Right atrium auricular region (tissue), 2 donors: ENCODE measurements at regions not wholly inside any gene's neighbourhood (a gene's known extent, or its start where the extent isn't known, plus 50 kb on each side); places are given as distances from the start of the nearest gene placed in this dataset.

Experiments
- DNase-seq: peaks from one replicate; pipeline ENCODE4 v3.0.0-alpha.2; 2019; ENCODE audit warnings: low spot score
- H3K27ac ChIP-seq, 2 donors: fragments of 200-600 bp; sonication (generic); 1 replicate in 1 of 2; 2 replicates in 1 of 2; pipeline ENCODE4 v1.5.1; 2016 to 2019
- H3K27me3 ChIP-seq, 2 donors: fragments of 200-600 bp; sonication (generic); one replicate each; pipeline versions ENCODE4 v1.5.1 to v1.6.0; 2017 to 2019
- H3K36me3 ChIP-seq: fragments of 200-600 bp; sonication (generic); one replicate; pipeline ENCODE4 v1.5.1; 2016
- H3K4me1 ChIP-seq, 2 donors: fragments of 200-600 bp; sonication (generic); one replicate each; pipeline versions ENCODE4 v1.5.1 to v1.6.0; 2017 to 2019
- H3K4me3 ChIP-seq, 2 donors: fragments of 200-600 bp; sonication (generic); 1 replicate in 1 of 2; 2 replicates in 1 of 2; pipeline ENCODE4 v1.5.1; 2017 to 2019; ENCODE audit warnings: mild to moderate bottlenecking in 1 of 2, moderate library complexity in 1 of 2
- H3K9me3 ChIP-seq, 2 donors: fragments of 200-600 bp; sonication (generic); one replicate each; pipeline ENCODE4 v1.5.1; 2019
- CTCF ChIP-seq, 2 donors: fragments of 200-600 bp; sonication (generic); IDR thresholded peaks; one replicate each; pipeline ENCODE4 v1.5.1; 2019; ENCODE audit warnings: antibody characterized with exemption in 2 of 2

GRCh38 chr11:82076126-82076525 is 657.5 kb downstream of the FAM181B start:
- DNase-seq = no peak
- Histone ChIP-seq H3K27ac (no peak overlapping the region), H3K9me3 (no peaks in the 10 kb centered on the region), H3K36me3 (no peaks in the 10 kb centered on the region), H3K4me3 (no peak overlapping the region), H3K4me1 (no peaks in the 10 kb centered on the region), H3K27me3 (no peaks in the 10 kb centered on the region)
- no peak for TF ChIP-seq CTCF (IDR thresholded peaks at IDR 0.05)

GRCh38 chr11:82059505-82059904 is 674.2 kb downstream of the FAM181B start:
- no peak for TF ChIP-seq CTCF (IDR thresholded peaks at IDR 0.05)
- no peak for DNase-seq
- no peak overlapping the region for H3K4me3 ChIP-seq
- H3K36me3 ChIP-seq = no peaks in the 10 kb centered on the region
- H3K27me3 ChIP-seq = no peaks in the 10 kb centered on the region
- no peaks in the 10 kb centered on the region for H3K4me1 ChIP-seq
- H3K9me3 ChIP-seq = no peaks in the 10 kb centered on the region
- no peak overlapping the region for H3K27ac ChIP-seq

- no peak for TF ChIP-seq CTCF (IDR thresholded peaks at IDR 0.05)
- Histone ChIP-seq H3K36me3 (no peaks in the 10 kb centered on the region), H3K4me1 (no peaks in the 10 kb centered on the region), H3K27ac (no peak overlapping the region), H3K27me3 (no peaks in the 10 kb centered on the region), H3K9me3 (no peaks in the 10 kb centered on the region), H3K4me3 (no peak overlapping the region)
- DNase-seq = no peak
Measured at GRCh38 chr11:82056450-82056849, 677.2 kb downstream of the FAM181B start.

GRCh38 chr11:82049199-82049598 is 684.5 kb downstream of the FAM181B start:
- Histone ChIP-seq H3K36me3 (no peaks in the 10 kb centered on the region), H3K4me3 (no peak overlapping the region), H3K27me3 (no peaks in the 10 kb centered on the region), H3K4me1 (no peaks in the 10 kb centered on the region), H3K9me3 (no peaks in the 10 kb centered on the region), H3K27ac (no peak overlapping the region)
- no peak for DNase-seq
- no peak for TF ChIP-seq CTCF (IDR thresholded peaks at IDR 0.05)

- no peaks in the 10 kb centered on the region for H3K36me3 ChIP-seq
- no peaks in the 10 kb centered on the region for H3K4me1 ChIP-seq
- H3K9me3 ChIP-seq = no peaks in the 10 kb centered on the region
- TF ChIP-seq CTCF (IDR thresholded peaks at IDR 0.05) = no peak
- no peak for DNase-seq
- H3K27ac ChIP-seq = no peak overlapping the region
- no peak overlapping the region for H3K4me3 ChIP-seq
- no peaks in the 10 kb centered on the region for H3K27me3 ChIP-seq
Measured at GRCh38 chr11:82047200-82047599, 686.5 kb downstream of the FAM181B start.

GRCh38 chr11:82046778-82047177 is 686.9 kb downstream of the FAM181B start:
- no peak overlapping the region for H3K4me3 ChIP-seq
- no peaks in the 10 kb centered on the region for H3K9me3 ChIP-seq
- no peak for DNase-seq
- TF ChIP-seq CTCF (IDR thresholded peaks at IDR 0.05) = no peak
- H3K36me3 ChIP-seq = no peaks in the 10 kb centered on the region
- no peak overlapping the region for H3K27ac ChIP-seq
- no peaks in the 10 kb centered on the region for H3K27me3 ChIP-seq
- no peaks in the 10 kb centered on the region for H3K4me1 ChIP-seq
